GM13977 (cell line): ENCODE measurements at regions not wholly inside any gene's neighbourhood (a gene's known extent, or its start where the extent isn't known, plus 50 kb on each side); places are given as distances from the start of the nearest gene placed in this dataset.

ENCODE experiments used
- DNase-seq: peaks from one replicate; pipeline ENCODE4 v3.0.0; 2012; ENCODE audit warnings: low spot score
- in situ Hi-C: fragments of 300-500 bp; cut with MboI; formaldehyde crosslinking; loops from one replicate; pipeline ENCODE4 v1.12.0; 2022; ENCODE audit warnings: low sequenced_read_pairs, low pct_unique_long_range_greater_than_20kb, mixed read lengths, inconsistent platforms; ENCODE audit not compliant: unreplicated experiment
- TF ChIP-seq, protein P1 (sequence below): IDR thresholded peaks from 2 replicates; pipeline ENCODE4 v1.5.1; 2012; ENCODE audit warnings: mild to moderate bottlenecking, control low read depth; ENCODE audit not compliant: insufficient read depth; ENCODE audit errors: extremely low read depth, missing control alignments

DNA sequence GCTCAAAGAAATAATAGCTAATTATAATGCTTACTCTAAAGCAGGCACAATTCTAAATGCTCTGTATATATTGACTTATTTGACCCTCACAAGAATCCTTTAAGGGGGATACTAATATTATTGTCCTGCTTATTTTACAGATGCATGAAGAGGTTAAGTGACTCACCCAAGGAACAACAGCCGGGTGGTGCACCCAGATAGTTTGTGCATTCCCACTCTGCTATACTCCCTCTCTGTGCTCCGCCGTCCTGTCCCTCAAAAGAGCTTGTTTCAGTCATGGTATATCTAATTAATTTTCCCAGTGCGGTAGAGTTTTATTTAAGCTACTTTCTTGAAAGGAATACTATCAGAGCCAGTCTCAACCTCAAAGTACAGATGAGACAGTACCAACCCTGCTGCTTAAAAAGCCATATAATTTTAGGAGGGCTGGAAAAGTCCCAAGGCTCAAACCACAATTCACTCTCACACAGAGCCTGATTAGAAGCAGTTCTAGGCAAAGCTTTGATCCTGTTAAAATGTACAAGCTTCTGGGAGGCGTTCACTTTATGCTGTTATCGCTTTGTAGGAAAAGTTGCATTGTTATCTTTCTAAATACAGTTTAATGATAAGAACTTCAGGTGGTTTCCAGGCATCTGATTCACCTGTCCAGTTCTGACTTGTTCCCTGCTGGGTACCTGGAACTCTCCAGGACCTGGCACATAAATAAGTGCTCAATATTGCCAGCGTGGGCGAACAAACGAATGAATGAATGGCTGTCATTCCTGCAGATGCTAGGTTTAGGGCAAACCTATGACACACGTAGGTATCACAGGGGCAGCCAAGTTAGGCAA is 261.5 kb upstream of the KLF14 start:
- no peak for DNase-seq
- in situ Hi-C loops = no loop called here
- TF ChIP-seq, protein P1, sequence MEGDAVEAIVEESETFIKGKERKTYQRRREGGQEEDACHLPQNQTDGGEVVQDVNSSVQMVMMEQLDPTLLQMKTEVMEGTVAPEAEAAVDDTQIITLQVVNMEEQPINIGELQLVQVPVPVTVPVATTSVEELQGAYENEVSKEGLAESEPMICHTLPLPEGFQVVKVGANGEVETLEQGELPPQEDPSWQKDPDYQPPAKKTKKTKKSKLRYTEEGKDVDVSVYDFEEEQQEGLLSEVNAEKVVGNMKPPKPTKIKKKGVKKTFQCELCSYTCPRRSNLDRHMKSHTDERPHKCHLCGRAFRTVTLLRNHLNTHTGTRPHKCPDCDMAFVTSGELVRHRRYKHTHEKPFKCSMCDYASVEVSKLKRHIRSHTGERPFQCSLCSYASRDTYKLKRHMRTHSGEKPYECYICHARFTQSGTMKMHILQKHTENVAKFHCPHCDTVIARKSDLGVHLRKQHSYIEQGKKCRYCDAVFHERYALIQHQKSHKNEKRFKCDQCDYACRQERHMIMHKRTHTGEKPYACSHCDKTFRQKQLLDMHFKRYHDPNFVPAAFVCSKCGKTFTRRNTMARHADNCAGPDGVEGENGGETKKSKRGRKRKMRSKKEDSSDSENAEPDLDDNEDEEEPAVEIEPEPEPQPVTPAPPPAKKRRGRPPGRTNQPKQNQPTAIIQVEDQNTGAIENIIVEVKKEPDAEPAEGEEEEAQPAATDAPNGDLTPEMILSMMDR = no peak

DNA sequence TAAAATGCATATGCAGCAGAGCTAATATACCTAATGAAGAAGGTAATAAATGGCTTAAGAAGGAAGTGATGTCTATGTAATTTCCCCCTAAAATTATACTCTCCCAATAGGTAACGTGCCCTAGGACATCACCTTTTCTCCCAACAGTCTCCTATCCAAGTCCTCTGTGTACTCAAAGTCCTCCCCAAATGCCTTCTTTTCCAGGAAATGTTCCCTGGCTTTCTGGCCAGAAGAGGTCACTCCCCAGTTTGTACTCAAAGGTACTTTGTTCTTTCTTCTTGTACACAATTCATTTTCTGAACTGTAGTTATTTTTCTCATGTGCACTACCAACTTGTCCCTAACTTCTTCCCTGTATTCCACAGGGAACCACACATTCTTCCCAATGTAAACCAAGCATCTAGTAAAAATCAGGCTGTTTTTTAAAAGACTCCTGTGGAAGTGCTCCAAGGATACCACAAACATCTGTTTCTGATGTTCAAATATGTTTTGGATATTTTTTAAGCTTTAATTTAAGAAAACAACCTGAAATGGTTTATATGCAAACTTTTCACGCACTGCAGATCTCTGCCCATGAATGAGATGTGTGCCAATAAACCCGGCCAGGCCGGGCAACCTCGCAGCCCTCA is 262.3 kb upstream of the KLF14 start:
- TF ChIP-seq, protein P1 = no peak
- DNase-seq = no peak
- in situ Hi-C loops = no loop called here

DNA sequence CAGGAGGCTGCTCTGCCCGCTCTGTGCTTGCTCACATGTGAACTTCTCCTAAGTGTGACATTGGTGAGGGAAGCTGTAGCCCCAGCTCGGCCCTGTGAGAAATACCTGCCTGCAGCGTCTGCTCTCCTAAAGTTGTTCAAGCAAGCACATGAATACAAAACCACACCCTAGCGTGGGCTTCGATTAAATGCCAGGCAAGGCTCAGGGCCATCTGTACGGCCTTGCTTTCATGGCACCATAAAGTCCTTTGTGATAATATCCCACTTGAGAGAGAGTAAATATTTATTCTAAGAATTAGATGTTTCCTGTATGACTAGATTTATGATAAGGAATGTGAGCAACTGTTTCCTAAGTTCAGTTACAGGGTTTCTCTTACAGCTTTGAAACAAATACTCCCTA is 262.8 kb upstream of the KLF14 start:
- in situ Hi-C loops = no loop called here
- no peak for DNase-seq
- TF ChIP-seq, protein P1 = no peak

DNA sequence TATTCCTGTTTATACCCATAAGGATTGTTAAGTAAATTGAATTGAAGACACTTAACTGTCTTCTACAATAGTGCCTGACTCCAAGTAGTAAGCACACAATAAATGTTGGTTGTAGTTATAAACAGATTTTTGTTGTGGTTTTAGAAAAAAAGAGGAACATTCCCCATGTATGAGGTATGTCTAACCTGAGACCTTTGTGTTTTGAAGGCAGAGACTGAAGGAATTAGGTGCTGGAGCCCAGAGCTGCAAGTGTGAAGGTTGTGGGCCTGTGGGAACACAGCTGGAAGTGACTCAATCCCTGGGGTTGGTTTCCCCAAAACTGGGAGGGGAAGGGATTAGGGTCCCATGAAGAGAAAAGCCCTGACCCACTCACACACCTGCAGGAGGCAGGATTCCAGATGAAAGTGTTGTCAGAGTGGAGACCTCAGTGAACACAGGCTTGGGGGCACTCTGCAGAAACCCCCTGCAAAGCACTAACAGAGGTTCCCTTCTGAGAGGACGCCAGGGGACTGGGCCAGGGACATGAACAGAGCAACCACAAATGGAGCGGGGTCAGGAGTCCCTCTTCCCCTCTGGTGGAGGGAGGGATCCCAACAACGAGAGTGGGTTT is 265.1 kb upstream of the KLF14 start:
- in situ Hi-C loops = no loop called here
- TF ChIP-seq, protein P1 = no peak

DNA sequence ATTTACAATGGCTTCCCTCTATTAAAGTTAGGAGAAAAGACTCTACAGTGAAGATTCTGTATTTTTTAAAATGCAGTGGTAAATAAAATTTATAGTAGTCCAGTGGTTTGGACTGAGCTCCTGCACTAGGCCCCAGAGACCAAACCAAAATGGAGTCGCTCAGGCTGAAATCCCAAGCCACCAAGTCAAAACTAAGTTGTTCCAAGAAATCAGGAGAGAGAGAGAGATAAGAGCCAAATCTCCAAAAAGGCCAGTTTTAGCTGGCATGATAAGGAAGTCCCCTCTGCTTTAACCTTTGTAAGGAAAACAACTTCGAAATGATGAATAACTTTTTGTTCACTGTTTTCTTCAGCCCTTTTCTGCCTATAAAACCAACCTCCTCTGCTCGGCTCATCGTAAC is 265.9 kb upstream of the KLF14 start:
- in situ Hi-C loops = no loop called here
- TF ChIP-seq, protein P1 = no peak
- no peak for DNase-seq

More for the DNA sequence above, 265.1 kb upstream of the KLF14 start:
- no peak for DNase-seq

DNA sequence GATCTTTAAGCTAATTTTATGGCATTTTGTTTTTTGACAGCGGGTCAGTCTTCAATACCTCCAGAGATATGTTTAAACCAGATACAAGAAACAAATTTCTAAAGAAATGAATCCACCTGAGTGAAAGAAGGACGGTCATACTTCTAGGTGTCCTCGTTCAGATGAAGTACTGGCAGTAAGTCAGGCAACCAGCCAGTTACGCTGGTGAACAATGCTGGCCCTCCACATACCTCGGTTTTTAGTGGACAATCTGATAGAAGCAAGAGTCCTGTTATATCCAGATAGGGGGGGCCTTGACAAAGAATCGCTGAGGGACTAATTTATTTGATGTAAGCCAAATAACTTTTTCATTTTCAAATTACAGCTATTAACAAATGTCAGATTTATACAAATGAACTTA is 266.4 kb upstream of the KLF14 start:
- TF ChIP-seq, protein P1 = no peak
- DNase-seq = no peak
- in situ Hi-C loops = no loop called here
